Globus pallidus (tissue), 1 donor: ENCODE measurements at regions not wholly inside any gene's neighbourhood (a gene's known extent, or its start where the extent isn't known, plus 50 kb on each side); places are given as distances from the start of the nearest gene placed in this dataset.

Experiments
- DNase-seq: peaks from one replicate; pipeline ENCODE4 v3.0.0-alpha.2; 2015; ENCODE audit warnings: low spot score

DNA sequence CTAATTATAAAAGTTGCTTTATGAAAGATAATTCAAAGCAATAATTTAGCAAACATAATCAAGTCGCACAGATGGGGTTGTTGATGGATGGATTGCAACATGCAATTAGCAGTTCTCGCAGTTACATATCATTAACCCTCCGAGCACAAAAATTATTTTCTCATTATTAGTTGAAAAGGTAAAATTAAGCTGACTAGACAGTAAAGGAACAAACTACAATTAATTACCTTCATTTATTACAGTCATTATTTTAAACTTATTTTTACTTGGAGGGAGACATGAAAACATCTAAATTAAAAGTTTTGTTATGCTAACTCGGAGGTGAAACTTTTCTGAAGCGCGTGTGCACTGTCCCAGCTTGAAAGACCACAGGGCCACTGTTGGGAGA lies 146.9 kb downstream of the PHETA1 start:
- DNase-seq = no peak

DNA sequence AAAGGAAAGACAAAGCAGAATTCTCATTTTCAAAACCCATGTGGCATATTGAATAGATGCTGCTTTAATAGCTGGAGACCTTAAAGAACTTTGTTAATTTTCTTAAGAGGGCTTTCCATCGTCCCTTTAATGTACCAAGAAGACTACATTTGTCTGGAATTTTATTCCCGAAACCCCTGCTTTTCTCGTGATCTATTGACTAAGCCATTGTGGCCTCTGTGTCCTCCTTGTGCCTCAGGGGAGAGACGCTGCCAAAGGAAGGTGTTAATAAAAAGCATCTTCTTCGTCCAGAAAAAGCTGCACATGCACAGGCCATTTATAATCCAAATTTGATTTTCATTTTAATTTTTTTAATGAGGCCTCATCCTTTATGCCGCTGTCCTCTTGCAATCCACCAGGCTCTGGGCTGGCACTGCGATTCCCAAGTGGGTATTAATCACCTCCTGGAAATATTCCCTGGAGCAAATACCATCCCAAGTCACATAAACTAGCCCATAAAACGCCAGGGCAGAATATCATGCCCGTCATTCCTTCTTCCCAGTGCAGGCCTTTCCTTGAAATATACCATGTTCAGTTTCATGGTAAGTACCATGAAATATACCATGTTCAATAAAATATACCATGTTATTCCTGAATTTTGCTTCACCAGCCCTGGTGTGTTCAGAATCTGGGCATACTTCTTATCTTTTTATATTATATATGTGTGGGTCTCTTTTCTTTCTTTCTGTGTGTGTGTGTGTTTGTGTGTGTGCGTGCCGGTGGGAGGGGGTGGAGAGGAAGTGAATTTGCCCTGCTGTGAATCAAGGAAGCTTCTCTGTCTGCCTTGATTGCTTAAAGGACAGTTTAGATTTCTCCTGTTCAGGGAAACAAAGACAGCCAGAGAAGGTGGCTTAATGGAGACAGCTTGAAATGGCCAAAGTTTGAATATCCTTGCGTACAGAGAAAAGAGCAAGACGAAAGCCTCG lies 147.6 kb downstream of the PHETA1 start:
- DNase-seq = no peak

DNA sequence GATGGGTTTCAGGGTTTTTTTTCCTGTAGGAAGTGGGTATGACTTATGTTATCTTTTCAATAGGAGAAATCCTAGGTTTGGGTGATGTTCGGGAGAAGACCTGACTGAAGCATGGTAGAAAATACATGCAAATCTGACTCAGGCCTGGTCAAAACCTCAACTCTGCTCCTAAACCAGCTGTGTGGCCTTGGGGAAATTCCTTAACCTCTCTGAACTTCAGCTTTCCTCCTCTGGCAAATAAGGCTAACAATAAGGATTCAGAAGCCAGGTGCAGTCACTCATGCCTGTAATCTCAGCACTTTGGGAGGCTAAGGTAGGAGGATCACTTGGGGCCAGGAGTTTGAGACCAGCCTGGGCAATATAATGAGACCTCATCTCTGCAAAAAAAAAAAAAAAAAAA lies 148.5 kb downstream of the PHETA1 start:
- DNase-seq = no peak

DNA sequence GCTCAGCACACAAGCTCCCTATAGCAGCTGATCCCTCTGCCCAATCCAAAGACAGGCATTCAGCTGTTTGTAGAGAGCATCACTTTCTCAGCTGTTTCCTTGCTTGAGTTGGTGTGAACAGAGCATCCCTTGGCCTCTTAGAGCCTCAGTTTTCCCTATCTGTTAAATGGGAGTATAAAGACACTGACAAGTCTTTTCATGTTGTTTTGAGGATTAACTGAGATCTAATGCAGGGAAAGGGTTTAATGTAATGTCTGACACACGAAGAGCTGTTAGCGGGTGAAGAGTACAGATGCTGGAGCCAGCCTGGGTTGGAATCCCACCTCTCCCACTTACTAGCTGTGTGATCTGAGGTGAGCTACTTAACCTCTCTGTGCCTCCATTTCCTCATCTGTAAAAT lies 149.5 kb downstream of the PHETA1 start:
- DNase-seq = no peak

DNA sequence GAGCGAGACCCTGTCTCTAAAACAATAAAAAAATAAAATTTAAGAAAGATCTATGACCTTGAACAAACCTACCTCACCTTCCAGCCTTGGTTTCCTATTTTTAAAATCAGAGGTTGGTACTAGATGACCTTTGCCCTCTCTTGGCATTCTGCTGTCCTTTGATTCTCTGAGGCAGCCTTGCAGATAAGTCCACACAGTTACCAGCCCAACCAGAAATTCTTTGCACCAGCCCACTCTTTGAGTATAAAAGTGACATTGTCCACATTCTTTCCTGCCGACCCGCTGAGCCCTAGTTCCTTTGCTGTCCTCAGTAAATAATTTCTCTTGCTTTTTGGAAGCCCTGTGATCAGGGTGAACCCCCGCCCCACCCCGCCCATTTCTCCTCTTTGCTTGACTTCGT lies 150.4 kb downstream of the PHETA1 start:
- no peak for DNase-seq

DNA sequence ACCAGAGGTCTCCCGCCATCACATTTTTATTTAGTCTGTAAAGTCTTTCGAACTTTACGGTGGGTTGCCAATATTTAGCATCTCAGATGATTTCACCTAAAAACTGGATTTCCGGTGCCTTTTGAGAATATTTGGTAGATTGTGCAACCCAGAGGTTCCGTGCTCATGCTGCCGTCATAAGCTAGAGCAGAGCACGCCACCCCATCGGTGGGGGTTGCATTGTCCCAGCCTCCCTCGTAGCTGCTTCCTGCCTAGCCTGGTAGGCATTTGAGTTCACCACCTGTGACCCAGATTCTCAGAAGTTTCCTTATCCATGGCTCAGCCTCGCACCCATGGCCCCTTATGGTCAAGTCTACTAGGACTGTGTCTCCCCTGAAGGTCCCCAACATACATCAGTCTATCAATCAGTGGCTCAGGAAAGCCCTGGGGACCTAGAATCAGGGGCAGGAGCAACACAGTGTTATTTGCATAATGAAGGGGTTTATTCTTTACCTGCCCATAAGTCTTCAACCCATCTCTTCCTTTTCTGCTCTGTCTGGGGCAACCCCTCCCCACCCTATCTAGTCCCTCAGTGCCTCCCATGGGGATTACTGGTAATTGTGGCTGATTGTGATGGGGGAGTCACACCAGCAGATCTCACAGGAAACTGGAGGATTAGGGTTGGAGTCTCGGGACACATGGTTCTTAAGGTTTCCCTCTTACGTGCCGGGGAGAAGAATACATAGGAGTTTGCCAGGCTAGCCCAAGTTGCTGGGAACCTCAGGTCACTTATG lies 152.3 kb downstream of the PHETA1 start:
- DNase-seq = no peak

DNA sequence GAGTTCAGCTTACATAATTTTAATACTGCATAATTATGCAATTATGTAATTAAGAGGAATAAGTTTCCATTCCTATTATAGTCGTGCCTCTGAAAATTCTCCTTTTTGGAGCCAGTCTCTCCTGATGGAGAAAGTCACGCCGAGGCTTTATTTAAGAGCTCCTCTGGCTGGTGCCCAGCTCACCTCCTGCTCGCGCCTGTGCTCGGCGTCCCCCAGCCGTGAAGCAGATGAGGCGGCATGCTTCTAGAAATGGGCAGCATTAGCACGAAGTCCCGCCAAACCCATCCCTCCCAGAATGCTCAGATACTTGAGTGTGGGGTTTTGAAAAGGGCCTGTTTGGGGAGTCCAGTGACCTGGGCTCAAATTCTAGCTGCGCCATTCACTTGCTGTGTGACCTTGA lies 153.0 kb downstream of the PHETA1 start:
- DNase-seq = no peak

DNA sequence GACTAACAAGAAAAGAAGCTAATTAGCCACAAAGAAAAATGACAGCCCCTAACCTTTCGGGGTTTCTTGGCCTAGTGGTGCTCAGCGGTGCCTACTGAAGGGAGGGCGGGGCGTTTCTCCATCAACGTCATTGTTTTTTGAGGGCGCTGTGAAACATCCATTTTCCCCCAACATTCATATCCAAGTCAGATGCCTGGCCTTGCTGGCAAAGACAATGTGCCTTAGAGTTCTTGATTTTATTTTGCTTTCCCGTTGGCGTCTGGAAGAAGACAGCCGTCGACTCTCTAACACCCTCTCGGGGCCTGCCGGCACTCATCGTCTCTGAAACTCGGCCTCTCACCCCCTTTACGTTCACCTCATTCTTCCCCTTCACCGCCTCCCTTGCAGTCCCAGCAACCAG lies 154.5 kb downstream of the PHETA1 start:
- DNase-seq = no peak

DNA sequence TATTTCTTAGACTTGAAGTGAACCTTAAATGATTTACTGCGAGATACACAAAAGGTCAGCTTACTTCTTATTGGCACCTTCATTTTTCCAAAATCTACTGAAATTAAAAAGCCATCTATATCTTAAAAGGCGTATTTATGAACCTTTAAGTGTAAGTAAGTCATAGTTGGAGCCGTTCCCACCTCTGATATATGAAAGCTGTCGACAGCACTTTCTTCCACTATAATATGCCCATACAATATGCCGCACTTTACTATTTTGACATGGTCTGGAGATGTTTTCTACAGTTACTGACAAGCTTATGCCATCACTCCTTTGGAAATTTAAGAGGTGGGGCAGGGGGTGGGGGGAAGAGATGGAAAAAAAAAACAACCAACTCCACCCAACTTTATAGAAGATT lies 155.3 kb downstream of the PHETA1 start:
- DNase-seq = no peak

DNA sequence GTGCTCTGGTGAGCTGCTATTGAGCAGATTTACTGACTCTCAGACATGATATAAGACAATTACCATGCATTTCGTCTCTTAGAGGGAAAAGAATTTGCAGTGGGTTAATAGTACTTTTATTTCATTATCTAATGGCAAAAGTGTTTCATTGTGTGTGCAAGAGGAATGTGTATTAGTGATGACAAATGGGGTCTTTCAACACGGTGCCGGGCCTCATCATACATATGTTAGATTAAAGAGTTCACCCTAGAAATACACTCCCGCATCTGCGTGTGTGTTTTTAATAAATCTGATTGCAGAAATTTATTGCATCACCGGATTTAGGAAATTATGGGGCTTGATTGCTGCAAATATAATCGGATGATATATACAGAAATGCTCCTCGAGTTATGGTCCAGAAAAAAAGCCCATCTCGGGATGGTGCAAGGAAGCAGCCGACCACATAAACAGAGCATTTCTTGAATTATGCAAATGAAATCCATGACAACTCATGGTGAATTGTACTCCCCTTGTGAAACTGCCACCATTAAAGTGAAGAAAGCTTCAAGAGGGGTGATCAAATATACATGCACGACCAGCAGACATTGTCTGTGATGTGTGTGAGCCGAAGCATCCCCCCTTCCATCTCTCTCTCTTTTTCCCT lies 156.0 kb downstream of the PHETA1 start:
- no peak for DNase-seq

DNA sequence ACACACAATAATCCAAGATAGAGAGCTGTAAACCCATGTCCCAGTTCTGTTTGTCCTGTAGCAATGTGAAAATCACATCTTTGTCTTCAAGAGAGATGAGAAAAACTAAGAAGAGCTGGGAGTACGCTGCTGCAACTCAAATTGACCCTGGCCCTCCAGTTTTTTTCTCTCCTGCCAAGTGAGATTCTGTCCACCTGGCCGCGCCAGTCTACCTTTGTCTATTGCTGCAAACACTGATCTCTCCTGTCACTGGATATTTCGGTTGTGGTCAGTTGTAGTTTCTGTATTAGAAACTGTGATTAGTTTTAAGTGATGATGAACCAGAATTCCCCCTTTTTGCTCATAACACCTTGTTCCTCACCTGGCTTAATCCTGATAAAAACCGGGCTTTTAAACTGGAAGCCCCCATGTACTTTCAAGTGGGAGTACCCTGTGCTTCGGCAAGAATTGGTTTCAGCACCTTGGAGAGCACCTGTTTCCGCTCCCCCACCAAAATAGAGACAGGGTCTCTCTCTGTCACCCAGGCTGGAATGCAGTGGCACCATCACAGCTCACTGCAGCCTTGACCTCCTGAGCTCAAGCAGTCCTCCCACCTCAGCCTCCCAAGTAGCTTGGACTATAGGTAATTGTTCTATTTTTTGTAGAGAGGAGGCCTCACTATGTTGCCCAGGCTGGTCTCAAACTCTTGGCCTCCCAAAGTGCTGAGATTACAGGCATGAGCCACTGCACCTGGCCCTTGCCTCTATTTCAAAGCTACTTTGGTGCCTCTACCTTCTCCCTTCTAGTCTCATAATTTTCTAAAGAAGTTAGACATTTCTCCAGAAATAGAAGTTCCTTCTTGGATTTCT lies 156.8 kb downstream of the PHETA1 start:
- no peak for DNase-seq

DNA sequence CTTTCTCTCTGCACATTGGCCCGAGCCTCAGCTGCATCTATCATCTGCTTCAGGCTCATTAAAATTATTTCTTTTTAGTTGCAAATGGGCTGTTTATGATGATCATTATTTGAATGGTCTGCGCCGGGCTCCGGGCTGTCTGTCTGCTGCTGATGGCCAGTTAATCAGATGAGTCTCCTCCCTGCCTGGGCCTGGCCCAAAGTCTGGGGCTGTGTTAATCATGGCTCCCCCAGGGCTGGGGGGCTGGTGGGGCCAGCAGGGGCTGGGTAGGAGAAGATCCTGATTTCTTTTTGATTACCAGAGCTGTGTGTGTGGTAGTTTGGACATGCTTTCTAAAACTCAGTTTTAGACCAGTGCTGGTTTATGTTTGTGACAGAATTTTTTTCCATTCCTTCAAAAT lies 159.1 kb downstream of the PHETA1 start:
- DNase-seq = no peak

DNA sequence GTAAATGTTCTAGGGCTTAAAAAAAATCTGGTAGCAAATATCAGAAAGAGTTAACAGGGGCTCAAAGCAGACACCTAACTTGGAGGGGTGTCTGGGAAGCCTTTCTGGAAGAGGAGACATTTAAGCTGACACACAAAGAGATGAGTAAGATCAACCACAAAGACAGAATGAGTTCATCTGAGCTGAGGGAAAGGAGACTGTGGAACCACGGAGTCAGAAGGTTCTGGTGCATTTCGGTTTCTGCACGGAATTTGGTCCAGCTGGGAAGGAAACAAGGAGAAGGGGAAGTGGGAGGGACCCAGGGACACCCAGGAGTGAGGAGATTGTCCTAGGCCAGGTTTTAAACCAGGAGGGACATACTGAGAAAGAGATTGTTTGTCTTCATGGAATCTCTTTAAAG lies 161.1 kb downstream of the PHETA1 start:
- DNase-seq = no peak

DNA sequence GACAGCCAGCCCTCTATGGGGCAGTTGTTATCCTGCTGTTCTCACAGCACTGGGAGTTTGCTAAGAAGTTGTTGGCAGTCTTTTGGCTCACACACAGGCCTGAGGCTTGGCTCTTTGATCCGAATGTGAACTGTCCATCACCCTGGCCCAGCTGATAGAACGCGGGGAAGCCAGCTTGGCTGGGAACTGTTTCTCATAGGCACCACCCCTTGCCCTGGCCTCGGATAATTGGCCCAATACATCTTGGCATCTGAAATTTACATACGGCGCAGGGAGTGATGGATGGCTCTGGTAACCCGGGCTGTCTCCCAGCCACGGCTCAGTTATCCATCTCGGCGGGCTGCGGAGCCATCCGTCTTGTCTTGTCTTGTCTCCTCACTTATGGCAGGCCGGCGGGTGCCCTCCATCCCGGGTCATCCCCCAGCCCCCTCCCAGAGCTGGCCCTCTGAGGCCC lies 164.1 kb downstream of the PHETA1 start:
- DNase-seq = no peak

DNA sequence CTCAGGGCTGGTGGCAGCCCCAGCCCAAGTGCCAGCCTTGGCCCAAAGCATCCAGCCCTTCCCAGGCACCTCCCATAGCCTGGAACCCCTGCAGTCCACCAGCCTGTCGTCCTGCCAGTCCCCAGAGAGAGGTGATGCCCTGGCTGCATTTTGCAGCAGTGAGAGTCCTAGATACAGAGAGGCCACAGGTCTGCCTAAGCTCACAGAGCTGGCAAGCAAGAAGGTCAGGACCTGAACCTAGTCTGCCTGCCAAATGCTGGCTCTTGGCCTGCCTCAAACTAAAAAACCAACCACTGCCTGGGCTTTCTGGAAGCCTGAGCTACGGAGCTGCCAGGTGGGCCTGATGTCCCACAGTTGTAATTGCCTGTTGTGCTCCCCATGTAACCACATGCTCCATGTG lies 164.9 kb downstream of the PHETA1 start:
- DNase-seq = no peak

DNA sequence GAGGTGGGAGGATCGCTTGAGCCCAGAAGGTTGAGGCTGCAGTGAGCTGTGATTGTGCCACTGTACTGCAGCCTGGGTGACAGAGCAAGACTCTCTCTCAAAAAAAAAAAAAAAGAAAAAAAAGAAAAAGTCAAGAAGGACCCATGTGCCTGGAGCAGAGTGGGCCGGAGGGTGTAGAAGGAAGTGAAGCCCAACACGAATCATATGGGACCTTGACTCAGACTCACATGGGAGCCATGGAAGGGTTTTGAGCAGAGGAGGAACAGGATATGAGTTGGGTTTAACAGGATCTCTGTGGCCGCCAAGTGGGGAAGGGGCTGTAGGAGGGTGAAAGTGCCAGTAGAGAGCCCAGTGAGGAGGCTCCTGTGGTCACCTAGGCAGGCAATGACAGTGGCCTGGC lies 165.4 kb downstream of the PHETA1 start:
- DNase-seq = no peak

DNA sequence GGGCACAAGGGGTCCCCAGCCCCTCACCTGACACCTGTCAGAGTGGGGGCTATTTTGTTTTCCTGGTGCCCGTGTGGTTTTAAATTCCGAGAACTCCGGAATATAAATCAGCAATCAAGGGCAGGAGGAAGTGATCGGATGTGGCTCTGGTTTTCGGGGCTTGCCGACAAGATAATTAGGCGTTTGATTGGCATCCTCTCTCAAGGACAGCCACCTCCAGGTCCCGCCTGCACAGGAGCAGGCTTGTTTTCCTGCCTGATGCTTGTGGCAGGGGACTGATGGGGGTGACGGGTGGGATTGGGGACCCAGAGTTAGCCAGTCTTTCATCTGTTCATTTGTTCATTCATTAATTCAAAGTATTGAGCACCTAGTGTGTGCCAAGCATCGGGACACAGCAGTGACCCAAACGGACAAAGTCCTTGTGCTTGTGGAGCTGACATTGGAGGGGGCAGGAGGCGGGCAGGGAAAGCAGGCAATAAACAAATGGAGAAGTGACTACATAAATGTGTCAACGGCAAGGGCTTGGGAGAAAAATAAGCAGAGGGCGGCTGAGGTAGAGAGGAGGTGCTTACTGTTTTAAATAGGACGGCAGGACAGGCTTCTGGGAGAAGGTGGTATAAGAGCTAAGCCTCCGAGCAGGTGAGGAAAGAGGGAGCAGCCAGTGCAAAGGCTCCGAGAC lies 166.5 kb downstream of the PHETA1 start:
- DNase-seq = no peak

DNA sequence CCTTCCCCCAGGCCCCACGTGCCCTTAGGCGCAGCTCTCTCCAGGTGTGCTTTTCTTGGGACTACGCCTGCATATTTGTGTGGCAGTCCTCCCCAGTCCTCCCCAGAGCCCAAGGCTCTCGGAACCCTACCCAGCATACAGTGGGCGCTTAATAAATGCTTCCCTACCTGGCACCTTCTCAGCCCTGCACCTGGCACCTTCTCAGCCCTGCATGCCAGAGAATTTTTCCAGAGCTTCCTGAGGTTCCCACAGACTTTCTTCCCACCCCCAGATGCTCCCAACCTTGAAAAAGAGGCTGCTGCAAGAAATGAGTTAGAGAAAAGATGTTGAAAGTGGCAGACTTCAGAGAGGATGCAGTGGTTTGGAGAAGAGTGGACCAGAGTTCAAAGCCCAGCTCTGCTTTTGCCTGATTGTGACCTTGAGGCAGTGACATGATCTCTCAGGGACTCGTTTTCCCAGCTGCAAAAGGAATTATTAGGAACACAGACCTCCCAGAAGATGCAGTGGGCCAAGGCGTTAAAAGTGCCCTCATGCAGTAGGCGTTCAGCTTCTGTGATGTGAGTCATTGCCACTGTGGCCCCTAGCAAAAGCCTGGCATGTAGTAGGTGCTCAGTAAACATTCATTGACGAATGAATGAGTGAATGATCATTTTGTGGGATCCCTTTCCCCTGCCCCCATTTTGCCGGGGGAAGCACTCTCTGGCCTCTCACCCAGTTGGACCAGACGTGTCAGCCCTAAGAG lies 167.2 kb downstream of the PHETA1 start:
- DNase-seq = no peak

DNA sequence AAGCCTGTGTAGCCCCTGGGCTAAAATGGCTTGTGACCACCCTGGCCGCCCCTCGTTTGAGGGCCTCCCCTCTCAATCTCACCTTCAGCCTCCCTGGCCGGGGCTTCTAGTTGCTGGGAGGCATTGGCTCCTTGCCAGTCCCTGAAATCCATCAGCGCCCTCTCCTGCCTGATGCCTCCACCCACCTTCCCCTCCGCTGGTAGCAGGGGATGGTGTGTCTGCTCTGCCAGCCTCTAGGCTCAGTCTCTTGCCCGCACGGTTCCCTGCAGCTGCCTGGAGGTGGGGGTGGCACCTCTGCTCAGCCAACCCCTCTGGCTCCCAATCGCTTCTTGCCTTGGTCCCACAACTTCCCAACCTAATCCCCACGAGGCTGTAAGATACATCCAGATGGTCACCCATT lies 167.9 kb downstream of the PHETA1 start:
- no peak for DNase-seq

DNA sequence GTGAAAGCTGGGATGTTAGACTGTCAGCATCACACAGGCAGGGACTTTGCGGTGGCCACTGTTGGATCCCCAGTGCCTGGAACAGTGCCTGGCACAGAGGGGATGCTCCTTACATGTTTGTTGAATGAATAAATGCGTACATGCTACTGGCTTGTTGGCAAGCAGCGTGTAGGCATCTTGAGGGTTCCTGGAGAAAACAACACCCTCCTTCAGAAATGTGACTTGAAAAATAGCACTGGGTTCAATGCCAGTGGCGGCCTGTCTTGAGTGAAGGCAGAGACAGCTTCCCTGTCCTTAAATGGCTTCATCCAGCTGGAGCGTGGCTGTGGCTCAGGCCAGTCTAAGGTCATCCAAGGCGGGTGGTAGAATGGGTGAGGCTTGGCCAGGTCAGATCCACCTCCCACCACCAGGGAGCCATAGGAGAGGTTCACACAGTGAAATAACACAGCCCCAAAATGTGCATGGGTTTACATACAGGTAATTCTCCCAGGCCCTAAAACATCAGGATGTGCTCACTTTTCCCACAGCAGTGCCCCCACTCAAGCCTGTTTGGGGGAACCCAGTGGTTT lies 171.4 kb downstream of the PHETA1 start:
- no peak for DNase-seq
